GM12878 (cell line): ENCODE measurements at regions not wholly inside any gene's neighbourhood (a gene's known extent, or its start where the extent isn't known, plus 50 kb on each side); places are given as distances from the start of the nearest gene placed in this dataset.

Experiments
- ATAC-seq: fragments of 200-7000 bp; cut with Tn5 transposase; 3 replicates; pipeline ENCODE4 v1.9.1; 2020; ENCODE audit warnings: mild to moderate bottlenecking, moderate library complexity
- BruUV-seq: library from RNA; stranded (reverse); fragments of 400-500 nt; replicated peaks from 2 replicates; lab custom pipeline; 2021; lab: Mats Ljungman, UMichigan
- CTCF ChIA-PET: fragments of 300-600 bp; sonication (Branson Sonifier 250); formaldehyde crosslinking; extraction: SDS; loops from one replicate; lab custom pipeline; 2021; ENCODE audit warnings: inconsistent platforms; lab: Yijun Ruan, JAX
- POLR2A ChIA-PET: fragments of 350-600 bp; formaldehyde crosslinking; extraction: SDS; loops from one replicate; lab custom pipeline; 2021; ENCODE audit warnings: inconsistent platforms; lab: Charles Lee
- RAD21 ChIA-PET: fragments of 300-600 bp; sonication (Branson Sonifier 250); formaldehyde crosslinking; loops from one replicate; lab custom pipeline; 2023; ENCODE audit warnings: antibody characterized with exemption; ENCODE audit not compliant: unreplicated experiment; lab: Charles Lee
- SMC1A ChIA-PET: fragments of 300-600 bp; sonication (Branson Sonifier 250); formaldehyde crosslinking; loops from one replicate; lab custom pipeline; 2023; ENCODE audit not compliant: unreplicated experiment, uncharacterized antibody; lab: Charles Lee
- DNase-seq: peaks from one replicate; pipeline ENCODE4 v3.0.0-alpha.2; 2011; ENCODE audit warnings: low read depth, low spot score
- FAIRE-seq: peaks from 3 replicates; lab custom pipeline; 2011; peaks lifted over from hg19 to GRCh38; lab: Jason Lieb, UNC
- H2AFZ ChIP-seq: 2 replicates; pipeline ENCODE4 v1.6.0; 2011; ENCODE audit warnings: low read depth, low read length, control low read depth; ENCODE audit not compliant: control insufficient read depth
- H3K27ac ChIP-seq: 2 replicates; pipeline ENCODE4 v1.5.1; 2011; ENCODE audit warnings: control low read depth; ENCODE audit not compliant: control insufficient read depth, insufficient read depth
- H3K27me3 ChIP-seq, 2 experiments: replicated peaks in 1 of 2; 2 replicates each; pipeline versions ENCODE4 v1.6.0 to v1.6.1; 2011; ENCODE audit warnings: low read length in 1 of 2; ENCODE audit not compliant: control insufficient read depth in 2 of 2, insufficient read depth in 2 of 2
- H3K36me3 ChIP-seq, 2 experiments: 2 replicates each; pipeline ENCODE4 v1.5.1; 2011; ENCODE audit warnings: low read length in 1 of 2; ENCODE audit not compliant: control insufficient read depth in 2 of 2, insufficient read depth in 2 of 2
- H3K4me1 ChIP-seq: 2 replicates; pipeline ENCODE4 v1.6.1; 2011; ENCODE audit warnings: mild to moderate bottlenecking, low read length, moderate library complexity, mixed read lengths; ENCODE audit not compliant: control insufficient read depth, insufficient read depth
- H3K4me2 ChIP-seq: 2 replicates; pipeline ENCODE4 v1.6.0; 2011; ENCODE audit warnings: control low read depth; ENCODE audit not compliant: control insufficient read depth, insufficient read depth
- H3K4me3 ChIP-seq: fragments of 200-600 bp; sonication (generic); 2 replicates; pipeline ENCODE4 v1.5.1; 2016
- H3K79me2 ChIP-seq: 2 replicates; pipeline ENCODE4 v1.6.0; 2011; ENCODE audit warnings: low read length; ENCODE audit not compliant: control insufficient read depth, insufficient read depth
- H3K9ac ChIP-seq: 2 replicates; pipeline ENCODE4 v1.8.0; 2011; ENCODE audit warnings: low read length, control low read depth, mixed read lengths; ENCODE audit not compliant: control insufficient read depth, insufficient read depth
- H3K9me3 ChIP-seq: replicated peaks from 3 replicates; pipeline ENCODE4 v1.5.1; 2011; ENCODE audit warnings: mild to moderate bottlenecking, low read length; ENCODE audit not compliant: control insufficient read depth, insufficient read depth
- H4K20me1 ChIP-seq: 2 replicates; pipeline ENCODE4 v1.6.0; 2011; ENCODE audit not compliant: control insufficient read depth, insufficient read depth
- BACH1 ChIP-seq: fragments of 450-650 bp; IDR thresholded peaks from 2 replicates; pipeline ENCODE4 v1.6.1; 2017; ENCODE audit warnings: mild to moderate bottlenecking, borderline replicate concordance
- EGR1 ChIP-seq, 2 experiments: IDR thresholded peaks; 1 replicate in 1 of 2; 2 replicates in 1 of 2; pipeline ENCODE4 v1.6.1; 2011 to 2012; ENCODE audit warnings: low read depth in 2 of 2, low read length in 2 of 2, borderline replicate concordance in 1 of 2, mild to moderate bottlenecking in 1 of 2, moderate library complexity in 1 of 2
- EZH2 ChIP-seq: IDR thresholded peaks from 2 replicates; pipeline ENCODE4 v1.6.1; 2012; ENCODE audit warnings: low read depth, mild to moderate bottlenecking, control low read depth, inconsistent platforms, low read length, borderline replicate concordance; ENCODE audit not compliant: control insufficient read depth
- GATAD2B ChIP-seq: fragments of 450-650 bp; conservative IDR thresholded peaks from 2 replicates; pipeline ENCODE4 v1.6.1; 2017; ENCODE audit warnings: low read depth, mild to moderate bottlenecking, moderate library complexity
- HCFC1 ChIP-seq: fragments of 150-350 bp; IDR thresholded peaks from 2 replicates; pipeline ENCODE4 v1.6.1; 2014; ENCODE audit warnings: low read length
- HDAC6 ChIP-seq: fragments of 200-600 bp; sonication (generic); IDR thresholded peaks from one replicate; pipeline ENCODE4 v1.8.0; 2017; ENCODE audit warnings: antibody characterized with exemption; ENCODE audit not compliant: unreplicated experiment
- IKZF2 ChIP-seq, 2 experiments: fragments of 450-650 bp; IDR thresholded peaks; 2 replicates each; pipeline ENCODE4 v1.6.1; 2017; ENCODE audit warnings: mild to moderate bottlenecking in 2 of 2, moderate library complexity in 2 of 2
- KDM1A ChIP-seq: fragments of 200-600 bp; sonication (generic); IDR thresholded peaks from 2 replicates; pipeline ENCODE4 v1.6.1; 2016; ENCODE audit warnings: borderline replicate concordance
- KLF5 ChIP-seq: fragments of 450-650 bp; IDR thresholded peaks from 2 replicates; pipeline ENCODE4 v1.6.1; 2014; ENCODE audit warnings: mild to moderate bottlenecking; ENCODE audit not compliant: partially characterized antibody
- MEF2A ChIP-seq: IDR thresholded peaks from 2 replicates; pipeline ENCODE4 v1.6.1; 2011; ENCODE audit warnings: low read depth, mild to moderate bottlenecking, low read length, moderate library complexity; ENCODE audit not compliant: insufficient read depth
- NFYB ChIP-seq: IDR thresholded peaks from 2 replicates; pipeline ENCODE4 v1.6.1; 2011; ENCODE audit warnings: low read depth, mild to moderate bottlenecking, low read length, improper control_type of control experiment, moderate library complexity; ENCODE audit not compliant: insufficient read depth
- RELA ChIP-seq: fragments of 450-650 bp; IDR thresholded peaks from 2 replicates; pipeline ENCODE4 v1.8.0; 2014; ENCODE audit warnings: borderline replicate concordance; ENCODE audit not compliant: partially characterized antibody
- SKIL ChIP-seq: fragments of 450-650 bp; IDR thresholded peaks from 2 replicates; pipeline ENCODE4 v1.6.1; 2017; ENCODE audit warnings: mild to moderate bottlenecking, low read depth, inconsistent platforms; ENCODE audit not compliant: poor library complexity, severe bottlenecking
- SREBF1 ChIP-seq: IDR thresholded peaks from 2 replicates; pipeline ENCODE4 v1.6.1; 2012; ENCODE audit warnings: mild to moderate bottlenecking, low read length
- SRF ChIP-seq, 2 experiments: IDR thresholded peaks; 2 replicates each; pipeline ENCODE4 v1.6.1; 2011; ENCODE audit warnings: low read depth in 2 of 2, low read length in 2 of 2, mild to moderate bottlenecking in 1 of 2, moderate library complexity in 1 of 2
- TBL1XR1 ChIP-seq: IDR thresholded peaks from 2 replicates; pipeline ENCODE4 v1.6.1; 2012; ENCODE audit warnings: low read depth, low read length, improper control_type of control experiment
- TCF7 ChIP-seq: IDR thresholded peaks from 2 replicates; pipeline ENCODE4 v1.6.1; 2014; ENCODE audit warnings: antibody characterized with exemption, borderline replicate concordance
- ZNF217 ChIP-seq: fragments of 450-650 bp; IDR thresholded peaks from 2 replicates; pipeline ENCODE4 v1.6.1; 2017; ENCODE audit warnings: antibody characterized with exemption, mild to moderate bottlenecking
- WGBS: methylation state at CpG from one replicate; pipeline ENCODE4 v1.1.6; 2016; ENCODE audit warnings: low lambda C conversion rate; ENCODE audit not compliant: insufficient replicate concordance, insufficient coverage; ENCODE audit errors: missing lambda C conversion rate; 5-methylcytosine and 5-hydroxymethylcytosine counted together
- in situ Hi-C: fragments of 300-500 bp; cut with MboI; formaldehyde crosslinking; loops from 9 replicates; pipeline ENCODE4 v1.14.3; 2018; ENCODE audit warnings: mixed read lengths
- intact Hi-C: fragments of 100-400 bp; cut with micrococcal nuclease; formaldehyde crosslinking; loops from one replicate; pipeline ENCODE4 v1.14.2; 2022; ENCODE audit not compliant: unreplicated experiment
- TF ChIP-seq, protein P1 (sequence below): IDR thresholded peaks from 2 replicates; pipeline ENCODE4 v1.6.1; 2011; ENCODE audit warnings: low read depth, low read length, improper control_type of control experiment, borderline replicate concordance
- TF ChIP-seq, protein P2 (sequence below): fragments of 450-650 bp; IDR thresholded peaks from 2 replicates; pipeline ENCODE4 v1.6.1; 2016; ENCODE audit warnings: mild to moderate bottlenecking, moderate library complexity, borderline replicate concordance

- no peaks in the 10 kb centered on the region for H3K4me1 ChIP-seq
- no peak for FAIRE-seq
- CTCF ChIA-PET: no interaction called here
- no TSS peak for BruUV-seq
- ATAC-seq: no peak
- no peak for TF ChIP-seq BACH1
- TF ChIP-seq RELA: no peak
- no peak for TF ChIP-seq EGR1 (IDR thresholded peaks at IDR 0.05; ENCODE audit: borderline replicate concordance in 1 of 2, low read depth in 2 of 2, low read length in 2 of 2)
- TF ChIP-seq GATAD2B: no peak
- TF ChIP-seq KLF5: no peak
- no peak for TF ChIP-seq IKZF2 (IDR thresholded peaks at IDR 0.05)
- TF ChIP-seq, protein P1, sequence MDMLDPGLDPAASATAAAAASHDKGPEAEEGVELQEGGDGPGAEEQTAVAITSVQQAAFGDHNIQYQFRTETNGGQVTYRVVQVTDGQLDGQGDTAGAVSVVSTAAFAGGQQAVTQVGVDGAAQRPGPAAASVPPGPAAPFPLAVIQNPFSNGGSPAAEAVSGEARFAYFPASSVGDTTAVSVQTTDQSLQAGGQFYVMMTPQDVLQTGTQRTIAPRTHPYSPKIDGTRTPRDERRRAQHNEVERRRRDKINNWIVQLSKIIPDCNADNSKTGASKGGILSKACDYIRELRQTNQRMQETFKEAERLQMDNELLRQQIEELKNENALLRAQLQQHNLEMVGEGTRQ: no peak
- no peak for TF ChIP-seq MEF2A
- TF ChIP-seq TCF7: no peak
- TF ChIP-seq SRF (IDR thresholded peaks at IDR 0.05; ENCODE audit: low read depth in 2 of 2, low read length in 2 of 2): no peak
- no peak for TF ChIP-seq TBL1XR1
- no peak for TF ChIP-seq SREBF1
- TF ChIP-seq NFYB: no peak
- no peak for TF ChIP-seq EZH2
- TF ChIP-seq, protein P2, sequence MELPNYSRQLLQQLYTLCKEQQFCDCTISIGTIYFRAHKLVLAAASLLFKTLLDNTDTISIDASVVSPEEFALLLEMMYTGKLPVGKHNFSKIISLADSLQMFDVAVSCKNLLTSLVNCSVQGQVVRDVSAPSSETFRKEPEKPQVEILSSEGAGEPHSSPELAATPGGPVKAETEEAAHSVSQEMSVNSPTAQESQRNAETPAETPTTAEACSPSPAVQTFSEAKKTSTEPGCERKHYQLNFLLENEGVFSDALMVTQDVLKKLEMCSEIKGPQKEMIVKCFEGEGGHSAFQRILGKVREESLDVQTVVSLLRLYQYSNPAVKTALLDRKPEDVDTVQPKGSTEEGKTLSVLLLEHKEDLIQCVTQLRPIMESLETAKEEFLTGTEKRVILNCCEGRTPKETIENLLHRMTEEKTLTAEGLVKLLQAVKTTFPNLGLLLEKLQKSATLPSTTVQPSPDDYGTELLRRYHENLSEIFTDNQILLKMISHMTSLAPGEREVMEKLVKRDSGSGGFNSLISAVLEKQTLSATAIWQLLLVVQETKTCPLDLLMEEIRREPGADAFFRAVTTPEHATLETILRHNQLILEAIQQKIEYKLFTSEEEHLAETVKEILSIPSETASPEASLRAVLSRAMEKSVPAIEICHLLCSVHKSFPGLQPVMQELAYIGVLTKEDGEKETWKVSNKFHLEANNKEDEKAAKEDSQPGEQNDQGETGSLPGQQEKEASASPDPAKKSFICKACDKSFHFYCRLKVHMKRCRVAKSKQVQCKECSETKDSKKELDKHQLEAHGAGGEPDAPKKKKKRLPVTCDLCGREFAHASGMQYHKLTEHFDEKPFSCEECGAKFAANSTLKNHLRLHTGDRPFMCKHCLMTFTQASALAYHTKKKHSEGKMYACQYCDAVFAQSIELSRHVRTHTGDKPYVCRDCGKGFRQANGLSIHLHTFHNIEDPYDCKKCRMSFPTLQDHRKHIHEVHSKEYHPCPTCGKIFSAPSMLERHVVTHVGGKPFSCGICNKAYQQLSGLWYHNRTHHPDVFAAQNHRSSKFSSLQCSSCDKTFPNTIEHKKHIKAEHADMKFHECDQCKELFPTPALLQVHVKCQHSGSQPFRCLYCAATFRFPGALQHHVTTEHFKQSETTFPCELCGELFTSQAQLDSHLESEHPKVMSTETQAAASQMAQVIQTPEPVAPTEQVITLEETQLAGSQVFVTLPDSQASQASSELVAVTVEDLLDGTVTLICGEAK: no peak
- TF ChIP-seq ZNF217: no peak
- TF ChIP-seq SKIL: no peak
- TF ChIP-seq HCFC1: no peak
- no peak for TF ChIP-seq KDM1A
- TF ChIP-seq HDAC6: no peak
- TF ChIP-seq, all 136 proteins: peak for 0
- POLR2A ChIA-PET: no interaction called here
- Histone ChIP-seq H2AFZ (no peak overlapping the region), H3K9me3 (no peaks in the 10 kb centered on the region), H3K36me3 (no peaks in the 10 kb centered on the region), H3K9ac (no peak overlapping the region), H3K79me2 (no peaks in the 10 kb centered on the region), H3K4me3 (no peak overlapping the region), H3K27ac (no peak overlapping the region), H4K20me1 (no peaks in the 10 kb centered on the region), H3K27me3 (peaks cover 0 to 3% of the 10 kb centered on the region in 2 experiments; a peak in 2 of 4 replicates), H3K4me2 (no peak overlapping the region)
- no peak for DNase-seq
- WGBS: 0% methylated on average over 1 of the region's 1 CpG
- in situ Hi-C loops (no loop called here), intact Hi-C loops (no loop called here)
- SMC1A ChIA-PET: no interaction called here
- RAD21 ChIA-PET: no interaction called here
These were observed 91.6 kb downstream of the LINC00237 start for GRCh38 chr20:21014528-21014927.
